ENCODE measurements at regions not wholly inside any gene's neighbourhood (a gene's known extent, or its start where the extent isn't known, plus 50 kb on each side); places are given as distances from the start of the nearest gene placed in this dataset.

DNA sequence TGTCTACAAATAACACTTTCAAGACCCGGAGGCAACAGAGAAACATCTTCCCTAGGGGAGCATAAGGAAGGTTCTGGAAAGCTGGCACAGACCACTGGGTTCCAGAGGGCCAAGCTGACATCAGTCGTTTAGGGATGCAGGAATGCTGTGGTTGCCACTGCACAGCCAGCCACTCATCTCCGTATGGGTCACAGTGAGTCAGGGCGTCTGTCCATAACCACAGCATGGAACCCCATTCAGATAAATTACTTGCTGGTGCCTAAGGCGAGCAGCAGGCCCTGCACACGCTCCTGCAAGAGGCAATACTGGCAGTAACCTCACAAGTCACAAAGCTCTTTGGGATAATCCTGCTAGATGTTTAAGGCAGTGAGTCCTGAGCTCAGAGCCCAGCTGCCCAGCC, 140.9 kb upstream of the UBL3 start:
- no peak for DNase-seq

DNA sequence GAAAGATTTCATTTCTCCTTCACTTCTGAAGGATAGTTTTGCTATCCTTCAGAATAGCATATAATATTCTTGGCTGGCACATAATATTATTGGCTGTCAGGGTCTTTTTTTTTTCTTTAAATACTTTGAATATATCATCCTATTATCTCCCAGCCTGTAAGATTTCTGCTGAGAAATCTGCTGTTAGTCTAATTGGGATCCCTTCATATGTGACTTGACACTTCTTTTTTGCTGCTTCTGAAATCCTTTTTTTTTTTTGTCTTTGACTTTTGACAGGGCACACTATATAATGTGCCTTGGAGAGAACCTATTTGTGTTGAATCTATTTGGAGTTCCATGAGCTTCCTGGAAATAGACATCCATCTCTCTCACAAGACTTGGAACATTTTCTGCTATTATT, 136.9 kb upstream of the UBL3 start:
- no peak for DNase-seq

DNA sequence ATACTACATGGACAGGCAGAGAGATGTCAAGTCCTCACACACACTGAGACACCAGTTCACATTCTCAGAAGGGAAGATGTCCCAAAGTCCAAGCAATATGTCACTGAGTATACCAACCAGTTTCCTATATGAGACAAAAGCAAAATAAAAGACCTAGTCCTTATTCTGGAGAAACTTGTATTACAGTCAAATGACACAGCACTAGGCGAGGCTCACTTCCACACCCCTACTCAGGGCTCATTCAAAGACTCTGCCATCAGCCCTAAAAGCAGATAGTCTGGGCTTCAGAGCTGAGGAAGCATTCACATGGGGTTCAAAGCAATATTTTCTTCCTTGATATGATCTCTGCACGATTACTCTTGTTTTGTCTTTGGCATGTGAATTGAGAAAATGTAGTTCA, 129.9 kb upstream of the UBL3 start:
- DNase-seq = no peak

DNA sequence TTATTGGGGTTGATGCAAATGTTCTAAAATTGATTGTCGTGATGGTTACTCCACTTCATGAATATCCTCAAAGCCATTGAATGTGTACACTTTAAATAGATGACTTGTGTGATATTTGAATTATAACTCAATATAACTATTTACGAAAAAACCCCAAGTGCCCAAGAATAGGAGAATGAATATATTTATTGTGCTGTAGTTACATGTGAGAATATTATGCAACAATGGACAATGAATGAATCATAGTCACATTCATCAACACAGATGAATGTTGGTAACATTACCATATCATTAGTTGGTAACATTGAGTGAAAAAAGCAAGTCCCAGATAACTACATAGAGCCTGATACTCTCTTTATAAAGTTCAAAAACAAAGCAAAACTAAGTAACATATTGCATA, 127.8 kb upstream of the UBL3 start:
- no peak for DNase-seq

DNA sequence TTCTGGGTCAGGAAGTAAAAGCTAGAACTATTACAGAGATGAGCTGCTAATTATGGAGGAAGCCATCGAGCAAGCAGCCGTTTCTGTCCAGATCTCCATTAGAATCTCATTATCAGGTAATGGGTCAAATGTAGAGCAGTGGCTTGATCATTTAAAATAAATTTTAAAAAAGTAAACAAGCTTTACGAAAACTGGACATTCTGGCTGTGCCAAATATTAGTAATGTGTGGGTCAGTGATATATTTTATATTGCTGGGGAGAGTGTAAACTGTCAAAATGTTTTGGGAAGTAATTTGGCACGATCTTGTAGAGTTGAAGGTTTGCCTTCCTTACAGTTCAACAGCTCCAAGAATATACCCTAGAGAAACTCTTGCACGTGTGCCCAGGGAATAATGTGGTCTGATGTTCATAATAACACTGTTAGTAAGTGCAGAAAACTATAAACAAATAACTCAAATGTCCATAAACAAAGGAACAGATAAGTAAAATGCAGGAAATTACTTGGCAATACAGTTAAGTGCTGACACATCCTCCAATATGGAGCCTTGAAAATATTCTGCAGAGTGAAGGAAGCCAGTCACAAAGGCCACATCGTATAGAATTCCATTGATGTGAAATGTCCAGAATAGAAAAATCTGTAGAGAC, 127.2 kb upstream of the UBL3 start:
- DNase-seq = no peak

DNA sequence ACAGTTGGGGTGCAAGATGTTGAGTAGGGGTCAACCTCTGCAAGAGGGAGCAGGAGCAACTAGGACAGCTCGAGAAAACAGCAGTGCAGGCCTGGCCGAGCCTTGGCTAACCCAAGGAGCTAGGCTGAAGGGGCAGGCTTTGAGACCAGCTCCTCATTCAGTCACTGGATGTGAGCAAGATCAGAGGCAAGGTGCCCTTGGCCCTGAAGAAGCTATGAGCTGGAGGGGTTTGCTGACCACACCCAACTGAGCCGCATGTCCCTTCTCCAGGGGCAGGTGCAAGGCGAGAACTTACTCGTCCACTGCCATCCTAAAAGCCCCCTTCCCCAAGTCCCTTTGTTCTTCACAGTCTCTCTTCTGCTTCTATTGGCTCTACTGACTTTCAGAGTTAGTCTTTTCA, 126.1 kb upstream of the UBL3 start:
- DNase-seq = no peak

DNA sequence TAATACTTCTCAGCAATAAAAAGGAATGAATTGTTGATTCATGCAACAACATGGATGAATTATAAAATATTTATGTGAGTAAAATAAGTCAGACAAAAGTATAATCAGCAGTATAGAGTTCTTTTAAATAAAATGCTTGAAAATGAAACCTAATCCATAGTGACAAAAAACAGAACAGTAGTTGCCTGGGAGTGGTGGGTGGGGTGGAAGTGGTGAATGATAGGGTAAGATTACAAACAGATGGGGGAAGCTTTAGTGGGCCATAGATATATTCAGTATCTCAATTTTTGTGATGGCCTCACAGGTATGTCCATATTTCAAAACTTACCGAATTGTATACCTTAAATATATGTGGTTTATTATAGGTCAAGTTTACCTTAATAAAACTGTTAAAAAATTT, 124.9 kb upstream of the UBL3 start:
- DNase-seq = no peak

DNA sequence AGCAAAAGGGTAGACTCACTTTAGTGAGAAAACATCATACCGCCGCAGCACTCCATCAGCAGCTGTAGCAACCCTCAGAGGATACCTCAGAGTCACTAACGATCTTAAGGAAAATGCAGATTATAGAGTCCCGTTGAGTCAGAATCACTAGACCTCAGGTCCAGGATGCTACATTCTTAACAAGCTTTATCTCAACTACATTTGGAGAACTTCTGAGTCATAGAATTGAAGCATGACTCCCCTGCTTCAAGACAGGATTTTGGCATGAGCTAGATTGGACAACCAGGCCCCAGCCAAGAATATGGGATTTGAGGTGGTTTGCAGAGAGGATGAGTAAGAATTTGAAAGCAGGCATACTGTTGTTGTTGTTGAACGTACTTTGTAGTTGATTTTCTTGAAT, 118.9 kb upstream of the UBL3 start:
- no peak for DNase-seq

DNA sequence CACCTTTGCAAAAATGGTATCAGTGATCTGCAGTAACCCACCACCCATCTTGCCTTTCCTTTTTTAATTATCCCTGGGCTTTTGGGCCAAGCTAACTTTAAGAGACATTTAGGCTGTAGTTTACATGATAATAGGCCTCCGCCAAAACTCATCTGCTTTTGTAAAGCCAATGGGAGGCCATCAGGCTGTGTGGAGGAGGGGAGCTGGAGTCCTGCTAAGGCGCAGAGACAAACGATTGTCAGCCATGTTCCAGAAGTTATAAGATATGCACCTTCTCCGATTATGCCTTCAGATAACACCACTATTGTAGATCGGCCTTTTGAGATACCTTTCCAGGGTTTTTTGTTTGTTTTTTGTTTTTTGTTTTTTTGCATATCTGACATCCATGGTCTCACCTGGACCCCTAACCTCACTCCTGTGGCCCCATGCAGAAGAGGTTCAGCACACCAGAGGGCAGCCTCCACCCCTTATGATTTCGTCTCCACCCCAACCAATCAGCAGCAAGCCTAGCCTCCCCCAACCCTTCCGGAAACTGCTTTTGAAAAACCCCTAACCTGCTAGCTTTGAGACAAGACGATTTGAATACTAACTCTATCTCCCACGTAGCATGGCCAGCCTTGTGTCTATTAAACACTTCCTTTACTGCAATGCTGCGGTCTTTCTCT, 113.9 kb upstream of the UBL3 start:
- DNase-seq = no peak

DNA sequence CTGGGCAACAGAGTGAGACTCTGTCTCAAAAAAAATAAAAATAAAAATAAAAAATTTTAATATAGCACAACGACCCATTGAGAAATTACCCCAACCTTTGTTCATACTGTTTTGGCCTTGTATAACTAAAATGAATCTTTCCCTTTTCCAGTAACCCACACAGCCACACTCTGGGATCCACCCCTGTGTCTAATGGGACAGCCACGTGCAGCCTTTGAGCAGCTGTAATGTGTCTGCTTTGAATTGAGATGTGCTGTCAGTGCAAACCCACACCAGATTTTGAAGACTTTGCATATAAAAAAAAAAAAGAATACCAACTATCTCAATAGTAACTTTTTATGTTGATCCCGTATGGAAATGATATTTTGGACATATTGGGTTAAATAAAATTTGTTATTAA, 112.7 kb upstream of the UBL3 start:
- peak; percentile 41 to 68 for DNase-seq

DNA sequence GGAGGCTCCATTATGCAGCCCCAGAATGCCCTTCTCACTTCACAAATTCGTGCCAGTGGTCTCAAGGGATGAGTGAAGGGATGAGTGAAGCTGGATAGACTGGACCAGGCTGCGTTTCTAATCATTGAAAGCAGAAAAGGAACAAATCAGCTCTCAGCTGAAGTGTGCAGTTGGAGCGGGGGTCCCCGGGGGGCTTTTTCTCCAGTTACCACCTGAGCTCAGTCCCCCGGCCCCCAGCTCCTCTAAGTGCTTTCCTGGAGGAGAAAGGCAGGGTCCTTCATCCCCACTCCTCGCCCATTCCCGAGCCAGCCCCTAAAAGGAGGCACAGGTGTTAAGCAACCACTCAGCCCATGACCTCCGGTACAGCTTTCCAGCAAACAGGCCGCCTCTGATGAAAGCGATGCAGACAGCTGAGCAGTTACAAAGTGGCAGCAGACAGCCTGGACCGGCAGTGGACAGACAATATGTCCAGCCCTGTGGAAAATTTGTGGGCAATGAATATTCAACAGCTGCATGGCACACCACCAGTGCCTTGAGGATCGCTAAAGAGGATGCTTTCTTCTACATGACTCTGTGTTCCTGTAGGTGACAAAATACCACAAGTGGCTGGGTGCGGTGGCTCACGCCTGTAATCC, 110.7 kb upstream of the UBL3 start:
- DNase-seq = no peak

DNA sequence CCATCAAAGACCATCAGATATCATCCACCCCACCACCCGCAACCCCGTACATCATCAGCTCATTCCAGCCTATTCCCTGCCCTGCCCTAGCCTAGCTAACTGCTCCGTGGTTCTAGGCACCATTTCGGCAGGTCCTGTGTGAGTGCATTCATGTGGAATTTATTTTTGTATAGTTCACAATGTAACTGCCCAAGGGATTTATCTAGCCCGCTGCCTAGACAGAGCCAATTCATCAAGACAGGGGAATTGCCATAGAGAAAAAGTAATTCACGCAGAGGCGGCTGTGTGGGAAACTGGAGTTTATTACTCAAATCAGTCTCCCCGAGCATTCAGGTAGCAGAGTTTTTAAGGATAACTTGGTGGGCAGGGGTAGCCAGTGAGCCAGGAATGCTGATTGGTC, 109.2 kb upstream of the UBL3 start:
- no peak for DNase-seq

DNA sequence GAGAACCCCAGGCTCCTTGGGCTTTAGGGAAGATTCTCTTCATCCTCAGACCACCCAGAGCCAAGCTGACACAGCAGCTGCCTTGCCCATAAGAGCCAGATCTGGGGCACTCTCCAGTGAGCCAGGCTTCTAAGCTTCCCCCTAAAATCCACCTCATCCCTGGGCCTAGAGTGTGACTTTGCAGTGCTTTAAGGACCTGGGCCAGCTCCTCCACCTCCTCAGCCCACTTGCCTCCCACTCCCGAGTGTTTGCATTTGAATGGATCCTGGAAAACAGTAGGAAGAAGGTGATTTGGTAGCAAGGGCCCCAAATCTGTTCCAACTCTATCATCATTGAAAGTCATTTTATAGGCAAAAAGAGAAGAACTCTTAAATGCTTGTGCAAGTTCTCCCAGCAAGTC, 108.7 kb upstream of the UBL3 start:
- DNase-seq = no peak

DNA sequence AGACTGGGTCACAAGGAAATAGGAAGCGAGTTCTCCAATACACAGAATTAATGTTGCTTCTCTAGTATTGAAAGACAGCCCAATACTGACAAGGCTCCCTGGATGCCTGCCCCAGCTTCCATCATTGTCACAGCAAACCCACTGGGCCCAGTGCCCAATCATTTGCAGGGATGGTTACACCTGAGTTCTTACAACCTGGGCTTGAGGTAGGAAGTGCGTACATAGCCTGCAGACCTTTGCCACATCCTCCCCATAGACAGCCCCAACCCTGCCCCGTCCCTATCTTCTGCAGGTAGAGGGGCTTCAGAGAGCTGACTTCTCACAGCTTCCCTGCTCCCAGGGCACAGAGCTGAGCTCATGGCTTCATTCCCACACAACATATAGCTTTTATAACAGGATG, 108.1 kb upstream of the UBL3 start:
- DNase-seq = no peak

DNA sequence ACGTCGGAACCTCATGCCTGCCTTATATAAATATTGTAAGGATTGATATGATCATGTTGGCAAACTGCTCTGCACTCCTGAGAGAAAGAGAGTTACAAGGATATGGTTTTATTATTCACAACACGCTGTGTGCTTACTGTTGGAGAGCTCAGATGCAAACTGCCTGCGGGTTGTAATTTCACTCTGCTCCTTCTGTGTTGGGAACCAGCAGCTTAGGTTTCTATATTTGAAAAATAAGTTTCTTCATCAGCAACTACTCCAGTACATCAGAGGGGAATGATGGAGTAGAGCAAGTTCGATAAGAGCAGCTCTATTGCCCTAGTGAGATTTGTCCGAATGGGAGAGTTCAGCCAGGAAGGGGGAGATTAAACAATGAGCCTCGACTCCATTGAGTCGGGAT, 106.9 kb upstream of the UBL3 start:
- DNase-seq = no peak

DNA sequence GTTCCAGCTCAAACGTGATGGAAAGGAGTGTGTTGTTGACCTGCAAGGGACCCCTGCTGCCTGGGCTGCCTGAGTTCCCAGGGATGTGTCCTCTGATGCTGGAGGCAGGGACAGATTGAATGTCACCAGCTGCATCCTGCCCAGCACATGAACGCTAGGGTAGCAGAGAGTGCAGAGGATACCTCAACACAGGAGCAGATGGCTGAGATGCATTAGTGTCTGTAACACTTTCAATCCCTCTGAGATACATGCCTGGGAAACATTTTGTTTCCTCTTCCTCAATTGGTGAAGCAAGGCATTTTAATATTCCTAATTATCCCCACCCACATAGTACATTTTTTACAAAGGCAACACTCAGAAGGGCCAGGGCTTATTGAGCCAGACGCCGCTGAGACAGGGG, 106.4 kb upstream of the UBL3 start:
- peak in 1 of 2 experiments; percentile 11 for DNase-seq

DNA sequence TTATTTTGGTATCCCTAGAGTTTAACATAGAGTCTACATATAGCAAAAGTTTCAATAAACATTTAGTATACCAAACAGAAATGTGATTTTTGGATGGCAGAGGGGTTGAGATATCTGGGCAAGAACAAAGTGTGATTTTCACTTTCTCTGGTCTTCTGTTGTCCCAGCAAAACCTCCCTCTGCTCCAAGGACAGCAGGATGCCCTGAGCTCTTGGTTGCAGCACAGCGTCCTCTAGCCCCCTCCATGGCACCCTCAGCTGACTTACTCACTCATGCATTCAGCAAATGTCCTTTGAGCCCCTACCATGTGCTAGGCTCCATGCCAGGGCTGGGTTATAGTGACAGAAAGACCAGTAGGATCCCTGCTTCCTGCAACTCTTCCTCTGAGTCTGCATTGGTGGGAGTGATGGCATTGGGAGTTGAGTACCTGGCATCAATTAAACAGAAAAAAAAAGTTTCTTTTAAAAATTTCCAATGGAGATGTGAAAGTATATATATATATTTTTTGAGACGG, 104.8 kb upstream of the UBL3 start:
- no peak for DNase-seq

DNA sequence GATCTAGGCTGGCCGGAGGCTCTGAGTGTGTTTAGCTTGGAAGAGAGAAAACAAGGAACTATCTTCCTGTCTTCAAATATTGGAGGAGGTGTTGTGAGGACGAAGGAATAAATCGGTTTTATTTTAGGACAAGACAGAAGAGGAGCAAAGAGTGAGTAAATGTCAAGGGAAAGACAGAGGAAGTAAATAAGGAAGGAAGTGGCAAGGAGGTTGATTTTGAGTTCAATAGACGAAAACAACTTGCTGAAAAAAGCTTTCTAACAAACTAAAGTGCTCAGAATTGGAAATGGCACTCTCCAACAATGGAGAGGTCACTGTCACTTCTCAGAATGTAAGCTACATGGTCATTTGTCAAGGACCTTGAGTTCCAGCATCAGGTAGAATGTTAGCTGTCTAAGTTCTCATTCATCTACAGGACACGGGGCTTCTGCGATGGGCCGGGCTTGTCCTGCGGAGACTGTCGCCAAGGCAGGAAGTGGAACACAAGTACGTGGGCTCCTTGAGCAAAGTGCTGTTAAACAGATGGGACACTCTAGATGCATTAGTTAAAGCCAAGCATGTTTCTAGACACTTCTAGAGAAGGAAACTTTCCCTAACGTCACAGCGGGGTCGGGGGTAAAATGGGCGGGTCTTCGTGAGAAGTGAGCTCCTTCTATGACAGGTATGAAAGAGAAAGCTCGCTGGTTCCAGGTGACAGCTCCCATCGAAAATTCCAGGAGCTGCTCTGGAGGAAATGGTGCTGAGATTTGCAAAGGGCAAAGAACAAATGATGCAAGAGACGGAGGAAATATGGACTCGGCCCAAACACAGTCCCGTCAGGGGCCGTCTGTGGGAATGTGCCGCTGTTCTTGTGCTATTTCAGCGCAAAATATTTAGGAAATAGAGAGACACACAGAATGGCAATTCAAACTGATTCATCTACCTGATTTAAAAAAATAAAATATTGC, 103.9 kb upstream of the UBL3 start:
- no peak for DNase-seq

DNA sequence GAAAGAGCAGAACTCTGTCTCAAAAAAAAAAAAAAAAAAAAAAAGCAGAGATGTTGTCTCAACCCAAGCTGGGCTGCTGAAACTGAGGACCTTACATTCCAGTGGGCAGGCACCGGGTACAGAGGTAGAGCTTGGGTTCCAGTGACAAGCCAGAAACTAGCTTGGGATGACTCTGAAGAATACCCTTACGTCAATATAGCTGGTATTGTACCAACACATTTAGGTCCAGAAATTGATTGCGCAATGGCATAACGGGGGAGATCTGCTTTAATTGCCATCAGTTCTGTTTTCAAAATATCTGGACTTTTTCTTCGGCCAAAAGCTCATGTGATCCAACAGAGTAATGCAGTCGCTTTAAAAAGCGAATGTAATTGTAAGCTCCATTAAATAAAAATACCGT, 103.1 kb upstream of the UBL3 start:
- DNase-seq = no peak

DNA sequence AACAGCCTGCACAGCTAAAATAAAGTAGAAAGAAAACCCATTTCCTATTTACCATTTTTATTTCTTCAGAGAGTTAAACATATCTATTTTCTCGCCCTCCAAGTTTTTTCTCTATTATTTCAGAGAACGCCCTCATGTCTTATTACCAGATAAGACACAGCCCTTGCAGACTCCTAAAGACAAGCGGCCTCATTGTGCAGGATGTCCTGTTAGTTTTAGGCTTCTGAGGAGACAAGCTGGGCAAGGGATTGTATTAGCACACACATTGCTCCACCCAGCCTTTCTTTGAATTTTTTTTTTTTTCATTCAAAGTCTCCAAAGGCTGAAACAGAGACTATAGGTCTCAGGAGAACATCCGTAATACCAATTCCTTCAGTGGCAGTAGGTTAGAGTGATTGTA, 101.8 kb upstream of the UBL3 start:
- no peak for DNase-seq

DNA sequence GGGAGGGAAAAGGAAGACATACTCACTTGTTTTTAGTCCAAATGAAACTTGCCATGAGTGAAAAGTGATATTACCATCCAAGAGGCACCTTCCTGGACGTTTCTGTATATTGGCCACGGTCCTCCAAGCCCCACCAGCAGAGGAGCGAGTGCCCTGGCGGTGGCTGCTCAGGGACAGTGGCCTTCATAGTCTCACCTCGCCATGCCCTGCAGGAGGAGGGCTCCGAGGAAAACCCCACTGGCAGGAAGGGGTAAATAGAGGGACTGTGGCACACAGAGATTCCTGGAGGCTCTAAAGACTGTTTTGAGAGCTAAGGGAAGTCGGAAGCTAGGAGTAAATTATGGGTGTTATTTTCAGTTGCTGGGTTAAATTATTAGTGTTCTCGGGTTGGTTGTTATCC, 98.4 kb upstream of the UBL3 start:
- no peak for DNase-seq

DNA sequence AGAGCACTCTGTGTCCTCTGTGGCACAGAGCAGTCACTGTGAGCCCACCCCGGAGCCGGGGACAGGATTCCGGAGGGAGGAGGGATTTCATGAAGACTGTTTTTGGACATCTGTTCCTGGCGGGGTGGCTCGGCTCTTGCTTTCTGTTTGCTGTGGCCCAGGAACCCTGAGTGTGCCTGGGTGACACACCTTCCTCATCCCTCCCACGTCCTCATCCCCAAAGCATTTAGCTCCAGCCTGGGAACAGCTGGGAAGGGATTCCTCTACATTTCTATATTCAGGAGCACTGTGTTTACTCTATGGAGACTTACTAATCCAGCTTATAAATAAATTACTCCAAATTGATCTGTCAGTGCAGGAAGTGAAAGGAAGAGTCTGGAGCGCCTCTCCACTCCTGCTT, 97.8 kb upstream of the UBL3 start:
- DNase-seq = no peak

DNA sequence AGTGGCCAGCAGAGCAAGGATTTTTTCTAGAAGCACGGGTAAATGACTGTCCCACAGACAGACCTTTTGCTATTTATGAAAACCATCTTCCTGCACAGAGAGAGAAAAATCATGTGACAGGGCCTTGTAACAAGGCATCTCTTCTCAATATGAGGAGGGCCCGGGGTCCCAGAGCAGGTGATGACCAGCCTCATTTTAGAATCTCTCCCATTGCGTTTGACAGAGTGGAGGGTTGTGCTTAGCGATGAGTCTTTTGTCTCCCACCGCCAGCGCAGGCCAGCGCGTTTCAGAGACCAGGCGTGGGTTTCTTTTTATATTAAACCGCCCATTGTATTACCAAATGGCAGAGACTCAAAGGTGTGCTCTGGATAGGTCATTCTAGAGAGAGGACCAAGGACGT, 97.4 kb upstream of the UBL3 start:
- no peak for DNase-seq
